SH-SY5Y (cell line): ENCODE measurements at regions not wholly inside any gene's neighbourhood (a gene's known extent, or its start where the extent isn't known, plus 50 kb on each side); places are given as distances from the start of the nearest gene placed in this dataset.

Experiments used
- GATA2 ChIP-seq: IDR thresholded peaks from 2 replicates; pipeline ENCODE4 v1.6.1; 2011; ENCODE audit warnings: mild to moderate bottlenecking, low read depth, low read length
- GATA3 ChIP-seq: IDR thresholded peaks from 2 replicates; pipeline ENCODE4 v1.6.1; 2011; ENCODE audit warnings: low read depth, mild to moderate bottlenecking, low read length, moderate library complexity

- TF ChIP-seq GATA3 (no peak), GATA2 (no peak)
Measured at GRCh38 chr7:15750727-15751126, 64.2 kb upstream of the MEOX2 start.
